BLaER1 treated with 17β-estradiol and CSF1 and Interleukin-3, amounts not matched to agents 10 nM and 100 nM (cell line): ENCODE measurements at regions not wholly inside any gene's neighbourhood (a gene's known extent, or its start where the extent isn't known, plus 50 kb on each side); places are given as distances from the start of the nearest gene placed in this dataset.

Source experiments
- H3K27ac ChIP-seq, 11 experiments: shearing (Covaris generic); formaldehyde crosslinking; 2 replicates each; pipeline ENCODE4 v1.8.1; 2022
- H3K27me3 ChIP-seq, 11 experiments: shearing (Covaris generic); formaldehyde crosslinking; 2 replicates each; pipeline ENCODE4 v1.8.1; 2022
- H3K36me3 ChIP-seq, 11 experiments: shearing (Covaris generic); formaldehyde crosslinking; 2 replicates each; pipeline ENCODE4 v1.8.1; 2022
- H3K4me1 ChIP-seq, 10 experiments: shearing (Covaris generic); formaldehyde crosslinking; 2 replicates each; pipeline ENCODE4 v1.8.1; 2022
- H3K4me2 ChIP-seq, 11 experiments: shearing (Covaris generic); formaldehyde crosslinking; 2 replicates each; pipeline ENCODE4 v1.8.1; 2022
- H3K4me3 ChIP-seq, 10 experiments: shearing (Covaris generic); formaldehyde crosslinking; 2 replicates each; pipeline ENCODE4 v1.8.1; 2022
- H3K9ac ChIP-seq, 11 experiments: shearing (Covaris generic); formaldehyde crosslinking; 2 replicates each; pipeline ENCODE4 v1.8.1; 2022
- H3K9me3 ChIP-seq, 11 experiments: shearing (Covaris generic); formaldehyde crosslinking; replicated peaks in 1 of 11; 2 replicates each; pipeline ENCODE4 v1.8.1; 2022
- H4K20me1 ChIP-seq, 11 experiments: shearing (Covaris generic); formaldehyde crosslinking; 2 replicates each; pipeline ENCODE4 v1.8.1; 2022
- Cebpa-rat ChIP-seq, 11 experiments: shearing (Covaris generic); IDR thresholded peaks; 2 replicates each; pipeline ENCODE4 v1.8.1; 2022

DNA sequence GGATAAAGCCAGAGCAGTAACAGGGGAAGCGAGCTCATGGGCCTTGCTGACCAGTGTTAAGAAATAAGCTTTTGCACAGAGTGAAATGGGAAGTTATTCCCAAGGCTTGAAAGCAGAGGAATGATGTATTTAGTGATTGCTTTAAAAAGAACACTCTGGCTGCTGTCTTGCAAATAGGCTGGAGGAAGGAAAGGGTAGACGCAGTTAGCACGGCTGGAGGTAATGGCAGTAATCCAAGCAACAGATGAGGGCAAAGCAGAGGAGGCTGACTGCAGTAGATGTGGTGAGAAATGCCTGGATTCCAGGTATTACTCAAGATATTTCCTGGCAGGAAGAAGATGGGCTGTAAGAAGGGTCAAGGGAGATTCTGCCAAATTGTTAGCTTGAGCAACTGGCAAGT lies 1342.3 kb upstream of the AGA start:
- Histone ChIP-seq H3K9ac (no peak overlapping the region), H3K36me3 (no peaks in the 10 kb centered on the region), H3K4me2 (no peak overlapping the region), H3K4me3 (no peak overlapping the region), H4K20me1 (no peaks in the 10 kb centered on the region), H3K27me3 (no peaks in the 10 kb centered on the region), H3K4me1 (no peaks in the 10 kb centered on the region), H3K27ac (no peak overlapping the region), H3K9me3 (no peaks in the 10 kb centered on the region)
- TF ChIP-seq Cebpa-rat (IDR thresholded peaks at IDR 0.05) = no peak

DNA sequence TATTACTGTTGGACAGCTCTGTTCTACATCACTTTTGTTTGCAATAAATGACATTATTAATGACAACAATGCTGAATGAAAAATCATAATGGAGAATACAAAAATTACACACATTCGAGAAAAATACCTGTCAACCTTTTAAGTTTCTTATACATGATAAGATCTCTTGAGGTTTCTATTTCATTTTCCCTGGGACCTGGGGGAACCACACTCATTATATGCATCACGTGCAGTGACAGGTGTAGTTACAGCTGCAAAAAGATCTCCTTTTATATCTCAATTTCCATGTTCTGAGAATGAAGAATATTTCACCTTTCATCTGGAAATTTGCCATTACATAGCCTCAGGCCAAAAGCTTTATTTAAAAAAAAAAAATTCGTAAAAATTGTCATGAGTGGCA lies 1347.0 kb upstream of the AGA start:
- H3K4me1 ChIP-seq = no peaks in the 10 kb centered on the region
- no peaks in the 10 kb centered on the region for H4K20me1 ChIP-seq
- H3K36me3 ChIP-seq = no peaks in the 10 kb centered on the region
- H3K27me3 ChIP-seq = no peaks in the 10 kb centered on the region
- no peak overlapping the region for H3K27ac ChIP-seq
- no peaks in the 10 kb centered on the region for H3K9me3 ChIP-seq
- H3K4me2 ChIP-seq = no peak overlapping the region
- no peak overlapping the region for H3K4me3 ChIP-seq
- H3K9ac ChIP-seq = no peak overlapping the region
- TF ChIP-seq Cebpa-rat (IDR thresholded peaks at IDR 0.05) = no peak

DNA sequence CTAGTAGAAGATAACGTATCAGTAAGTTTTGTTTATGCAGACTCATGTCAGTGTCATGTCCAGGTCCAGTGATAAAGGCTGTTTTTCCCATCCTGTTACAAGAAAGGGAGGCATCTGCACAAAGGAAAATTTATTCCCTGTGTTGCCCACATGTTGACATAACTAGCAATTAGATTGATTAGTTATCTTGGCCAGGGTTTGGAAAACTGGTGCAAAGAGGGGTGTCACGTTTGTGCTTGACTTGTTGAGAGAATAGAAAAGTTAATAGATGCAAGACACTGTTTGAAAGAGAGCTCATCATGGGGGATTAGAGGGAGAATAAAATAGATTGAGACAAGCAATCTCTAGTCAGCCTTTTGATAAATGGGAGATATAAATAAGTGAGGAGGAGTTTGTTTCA lies 1357.0 kb upstream of the AGA start:
- no peak overlapping the region for H3K4me3 ChIP-seq
- H3K9me3 ChIP-seq = no peaks in the 10 kb centered on the region
- H4K20me1 ChIP-seq = no peaks in the 10 kb centered on the region
- no peak overlapping the region for H3K27ac ChIP-seq
- no peaks in the 10 kb centered on the region for H3K27me3 ChIP-seq
- H3K4me2 ChIP-seq = no peak overlapping the region
- no peak overlapping the region for H3K9ac ChIP-seq
- peaks cover 0 to 17% (median 0%) of the 10 kb centered on the region in 10 experiments; a peak in 4 of 20 replicates for H3K4me1 ChIP-seq
- no peaks in the 10 kb centered on the region for H3K36me3 ChIP-seq
- no peak for TF ChIP-seq Cebpa-rat (IDR thresholded peaks at IDR 0.05)

DNA sequence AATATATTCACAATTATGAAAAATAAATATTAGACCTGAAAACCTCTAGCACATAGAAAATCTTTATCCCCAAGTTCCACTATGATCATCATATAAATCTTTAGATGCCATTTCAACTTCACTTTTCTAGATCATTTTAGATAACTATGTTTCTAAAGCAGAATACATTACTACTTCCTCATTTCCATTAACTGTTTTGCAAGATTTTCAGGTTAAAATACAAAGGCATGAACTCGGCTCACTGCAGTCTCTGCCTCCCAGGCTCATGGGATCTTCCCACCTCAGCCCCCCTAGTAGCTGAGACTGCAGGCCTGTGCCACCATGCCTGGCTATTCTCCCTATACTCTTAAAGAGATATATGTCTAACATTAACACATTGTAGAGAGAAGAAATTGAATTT lies 1365.9 kb upstream of the AGA start:
- H3K36me3 ChIP-seq = no peaks in the 10 kb centered on the region
- H3K27ac ChIP-seq = no peak overlapping the region
- no peaks in the 10 kb centered on the region for H3K9me3 ChIP-seq
- H3K9ac ChIP-seq = no peak overlapping the region
- H3K4me2 ChIP-seq = no peak overlapping the region
- no peaks in the 10 kb centered on the region for H3K27me3 ChIP-seq
- no peak overlapping the region for H3K4me3 ChIP-seq
- no peaks in the 10 kb centered on the region for H4K20me1 ChIP-seq
- no peaks in the 10 kb centered on the region for H3K4me1 ChIP-seq
- TF ChIP-seq Cebpa-rat (IDR thresholded peaks at IDR 0.05) = no peak

DNA sequence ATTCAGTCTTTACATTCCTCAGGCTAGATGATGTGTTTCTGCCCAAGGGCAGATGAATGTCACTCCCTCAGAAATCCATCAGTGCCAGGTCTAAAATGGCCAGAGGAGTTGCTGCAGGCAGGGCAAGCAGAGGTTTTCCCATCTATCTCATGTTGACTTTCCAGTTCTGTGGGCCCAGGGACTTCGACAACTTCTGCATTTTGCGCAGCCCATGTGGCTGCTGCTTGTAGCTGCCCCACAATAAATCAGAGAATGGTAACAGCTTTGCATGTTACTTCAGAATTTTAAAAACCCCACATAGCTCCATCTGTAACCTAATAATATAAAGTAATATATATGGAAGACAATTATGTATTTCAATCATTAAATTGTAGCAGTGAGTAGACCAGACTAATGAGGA lies 1367.7 kb upstream of the AGA start:
- Histone ChIP-seq H4K20me1 (no peaks in the 10 kb centered on the region), H3K36me3 (no peaks in the 10 kb centered on the region), H3K9me3 (no peaks in the 10 kb centered on the region)

DNA sequence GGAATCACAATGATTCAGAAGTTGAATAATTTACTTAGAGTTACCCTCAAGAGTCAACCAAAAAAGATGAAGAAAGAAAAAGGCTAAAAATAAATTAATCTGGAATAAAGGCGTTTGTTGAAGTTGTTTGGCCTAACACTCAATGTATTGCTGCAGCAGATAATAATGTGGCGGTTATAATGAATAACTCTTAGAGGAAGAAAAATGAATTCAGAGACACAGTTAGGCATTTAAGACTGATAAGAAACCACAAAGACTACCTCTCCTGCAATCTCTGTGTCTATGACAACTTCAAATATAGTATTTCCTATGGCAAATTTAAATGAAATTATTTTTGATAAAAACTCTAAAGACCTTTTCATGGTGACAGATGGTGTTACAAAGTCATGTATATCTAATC lies 1369.1 kb upstream of the AGA start:
- H4K20me1 ChIP-seq = no peaks in the 10 kb centered on the region
- no peak overlapping the region for H3K4me3 ChIP-seq
- H3K27ac ChIP-seq = no peak overlapping the region
- no peaks in the 10 kb centered on the region for H3K27me3 ChIP-seq
- no peak overlapping the region for H3K4me2 ChIP-seq
- H3K36me3 ChIP-seq = no peaks in the 10 kb centered on the region
- TF ChIP-seq Cebpa-rat (IDR thresholded peaks at IDR 0.05) = no peak
- no peak overlapping the region for H3K9ac ChIP-seq
- no peaks in the 10 kb centered on the region for H3K9me3 ChIP-seq
- no peaks in the 10 kb centered on the region for H3K4me1 ChIP-seq

More for the DNA sequence above, 1367.7 kb upstream of the AGA start:
- Histone ChIP-seq H3K27ac (no peak overlapping the region), H3K27me3 (no peaks in the 10 kb centered on the region), H3K9ac (no peak overlapping the region), H3K4me2 (no peak overlapping the region), H3K4me3 (no peak overlapping the region), H3K4me1 (no peaks in the 10 kb centered on the region)
- TF ChIP-seq Cebpa-rat (IDR thresholded peaks at IDR 0.05) = no peak

DNA sequence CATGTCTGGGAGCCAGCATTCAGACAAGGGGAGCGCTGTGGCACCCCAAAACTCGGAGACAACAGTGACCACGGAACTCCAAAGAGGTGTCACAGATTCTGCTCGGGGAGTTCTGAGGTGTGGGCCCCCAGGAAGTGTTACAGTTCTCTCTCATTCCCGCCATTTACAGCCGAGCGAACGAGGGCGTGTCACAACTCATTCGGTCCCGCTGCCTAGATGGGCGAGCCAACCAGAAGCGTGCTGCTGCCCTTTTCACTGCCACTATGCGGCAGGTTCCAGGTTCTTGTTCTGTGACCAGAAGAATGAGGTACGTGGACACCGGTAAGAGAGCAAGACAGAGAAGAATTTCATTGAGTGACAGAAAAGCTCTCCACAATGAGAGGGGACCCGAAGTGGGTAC lies 1370.6 kb upstream of the AGA start:
- Histone ChIP-seq H3K27me3 (no peaks in the 10 kb centered on the region), H3K4me3 (no peak overlapping the region), H3K9me3 (no peaks in the 10 kb centered on the region), H4K20me1 (no peaks in the 10 kb centered on the region), H3K4me1 (no peaks in the 10 kb centered on the region), H3K27ac (no peak overlapping the region), H3K9ac (no peak overlapping the region), H3K4me2 (no peak overlapping the region), H3K36me3 (no peaks in the 10 kb centered on the region)
- no peak for TF ChIP-seq Cebpa-rat (IDR thresholded peaks at IDR 0.05)

DNA sequence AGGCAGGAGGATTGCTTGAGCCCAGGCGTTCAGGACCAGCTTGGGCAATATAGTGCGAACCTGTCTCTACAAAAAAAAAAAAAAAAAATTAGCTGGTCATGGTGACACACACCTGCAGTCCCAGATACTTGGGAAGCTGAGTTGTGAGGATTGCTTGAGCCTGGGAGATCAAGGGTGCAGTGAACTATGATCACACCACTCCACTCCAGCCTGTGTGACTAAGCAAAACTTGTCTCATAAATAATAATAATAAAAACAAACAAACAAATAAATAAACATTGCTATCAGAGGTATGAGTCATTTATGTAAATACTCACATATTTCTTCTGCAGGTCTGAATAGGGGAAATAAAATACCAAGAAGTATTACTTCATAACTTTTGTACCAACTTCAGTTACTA lies 1372.7 kb upstream of the AGA start:
- TF ChIP-seq Cebpa-rat (IDR thresholded peaks at IDR 0.05) = no peak
- no peaks in the 10 kb centered on the region for H3K27me3 ChIP-seq
- H4K20me1 ChIP-seq = no peaks in the 10 kb centered on the region
- H3K4me1 ChIP-seq = no peaks in the 10 kb centered on the region
- H3K9ac ChIP-seq = no peak overlapping the region
- H3K36me3 ChIP-seq = no peaks in the 10 kb centered on the region
- no peaks in the 10 kb centered on the region for H3K9me3 ChIP-seq
- no peak overlapping the region for H3K27ac ChIP-seq
- no peak overlapping the region for H3K4me3 ChIP-seq
- H3K4me2 ChIP-seq = no peak overlapping the region

DNA sequence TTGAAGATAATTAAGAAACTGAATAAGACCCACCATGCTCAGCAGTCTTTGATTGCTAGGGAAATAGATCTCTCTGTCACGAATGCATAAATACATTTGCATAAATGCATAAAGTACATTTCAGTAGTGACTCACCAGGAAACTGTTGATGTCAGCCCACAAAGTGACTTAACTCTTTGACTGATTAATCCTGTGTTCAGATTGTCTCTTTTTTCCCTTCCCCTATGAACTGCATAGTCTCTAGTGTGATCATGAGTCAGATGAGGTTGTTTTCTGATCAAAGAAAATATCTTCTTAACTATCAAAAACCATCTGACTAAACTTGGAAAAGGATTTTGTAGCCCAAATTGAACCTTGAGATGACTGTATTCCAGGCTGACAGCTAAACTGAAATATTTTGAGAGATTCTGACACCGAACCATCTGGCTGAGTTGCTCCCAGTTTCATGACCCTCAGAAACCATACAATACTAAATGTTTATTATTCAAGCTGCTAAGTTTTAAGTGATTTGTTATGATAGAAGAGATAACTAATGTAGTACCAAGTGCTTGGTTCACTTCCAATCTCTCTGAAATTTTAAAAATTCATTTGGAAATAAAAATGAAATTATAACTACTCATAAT lies 1381.5 kb upstream of the AGA start:
- H3K4me1 ChIP-seq = no peaks in the 10 kb centered on the region
- H3K4me2 ChIP-seq = no peak overlapping the region
- H3K27ac ChIP-seq = no peak overlapping the region
- H3K36me3 ChIP-seq = no peaks in the 10 kb centered on the region
- no peaks in the 10 kb centered on the region for H4K20me1 ChIP-seq
- H3K27me3 ChIP-seq = no peaks in the 10 kb centered on the region
- H3K4me3 ChIP-seq = no peak overlapping the region
- H3K9ac ChIP-seq = no peak overlapping the region
- H3K9me3 ChIP-seq = no peaks in the 10 kb centered on the region
- TF ChIP-seq Cebpa-rat (IDR thresholded peaks at IDR 0.05) = no peak

DNA sequence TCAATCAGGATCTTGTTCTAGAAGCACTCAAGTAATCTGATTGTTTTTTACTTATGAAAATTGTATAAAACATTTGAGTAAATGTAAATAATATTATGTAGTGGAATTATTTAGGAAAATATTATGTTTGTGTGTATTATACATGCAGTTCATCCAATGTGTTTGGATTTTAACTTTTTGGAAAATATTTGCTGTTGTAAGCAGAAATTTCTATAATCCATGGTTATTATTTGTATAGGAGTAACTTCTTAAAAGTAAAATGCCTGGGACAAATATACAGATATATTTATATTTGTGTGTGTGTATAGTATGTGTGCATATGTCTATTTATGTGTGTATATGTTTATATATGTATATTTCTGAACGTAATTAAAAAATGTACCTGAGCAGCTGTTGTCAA lies 1394.6 kb upstream of the AGA start:
- no peak overlapping the region for H3K4me2 ChIP-seq
- H3K9ac ChIP-seq = no peak overlapping the region
- no peaks in the 10 kb centered on the region for H3K9me3 ChIP-seq
- no peak for TF ChIP-seq Cebpa-rat (IDR thresholded peaks at IDR 0.05)
- H3K4me1 ChIP-seq = no peaks in the 10 kb centered on the region
- H3K36me3 ChIP-seq = no peaks in the 10 kb centered on the region
- no peaks in the 10 kb centered on the region for H4K20me1 ChIP-seq
- H3K4me3 ChIP-seq = no peak overlapping the region
- no peaks in the 10 kb centered on the region for H3K27me3 ChIP-seq
- no peak overlapping the region for H3K27ac ChIP-seq
